Neutrophil (primary cell): ENCODE measurements at regions not wholly inside any gene's neighbourhood (a gene's known extent, or its start where the extent isn't known, plus 50 kb on each side); places are given as distances from the start of the nearest gene placed in this dataset.

Experiments
- H3K27ac ChIP-seq: fragments of 200-600 bp; sonication (generic); 2 replicates; pipeline ENCODE4 v1.5.1; 2016; ENCODE audit warnings: mild to moderate bottlenecking, moderate library complexity
- H3K27me3 ChIP-seq: fragments of 200-600 bp; sonication (generic); 2 replicates; pipeline ENCODE4 v1.6.0; 2016; ENCODE audit warnings: mild to moderate bottlenecking
- H3K36me3 ChIP-seq: fragments of 200-600 bp; sonication (generic); 2 replicates; pipeline ENCODE4 v1.5.1; 2017
- H3K4me1 ChIP-seq, 2 experiments: fragments of 200-600 bp in 1 of 2; sonication (generic) in 1 of 2; 1 replicate in 1 of 2; 2 replicates in 1 of 2; pipeline versions ENCODE4 v1.5.1 to v1.6.1; 2013 to 2016; ENCODE audit warnings: low read depth in 1 of 2, low read length in 1 of 2, mild to moderate bottlenecking in 1 of 2, moderate library complexity in 1 of 2; ENCODE audit not compliant: control insufficient read depth in 1 of 2, insufficient read depth in 1 of 2
- H3K4me3 ChIP-seq, 2 experiments: fragments of 200-600 bp in 1 of 2; sonication (generic) in 1 of 2; 1 replicate in 1 of 2; 2 replicates in 1 of 2; pipeline ENCODE4 v1.5.1; 2013 to 2016; ENCODE audit warnings: low read depth in 1 of 2, low read length in 1 of 2, mild to moderate bottlenecking in 1 of 2, moderate library complexity in 1 of 2
- H3K9me3 ChIP-seq: fragments of 200-600 bp; sonication (generic); 2 replicates; pipeline ENCODE4 v1.5.1; 2016
- CTCF ChIP-seq: fragments of 200-600 bp; sonication (generic); IDR thresholded peaks from 2 replicates; pipeline ENCODE4 v1.5.1; 2016; ENCODE audit warnings: antibody characterized with exemption

GRCh38 chr2:74740395-74740740 is 86.3 kb downstream of the SEMA4F start:
- Histone ChIP-seq H3K4me1 (no peaks in the 10 kb centered on the region), H3K36me3 (no peaks in the 10 kb centered on the region), H3K27me3 (no peaks in the 10 kb centered on the region), H3K27ac (no peak overlapping the region), H3K4me3 (no peak overlapping the region), H3K9me3 (no peaks in the 10 kb centered on the region)
- no peak for TF ChIP-seq CTCF

GRCh38 chr2:74740741-74741431 is 86.8 kb downstream of the SEMA4F start:
- Histone ChIP-seq H3K4me1 (no peaks in the 10 kb centered on the region), H3K36me3 (no peaks in the 10 kb centered on the region), H3K27ac (no peak overlapping the region), H3K4me3 (no peak overlapping the region), H3K27me3 (no peaks in the 10 kb centered on the region), H3K9me3 (no peaks in the 10 kb centered on the region)
- TF ChIP-seq CTCF, result no peak

GRCh38 chr2:74741629-74742028 is 87.6 kb downstream of the SEMA4F start:
- Histone ChIP-seq H3K27ac (no peak overlapping the region), H3K9me3 (no peaks in the 10 kb centered on the region), H3K36me3 (no peaks in the 10 kb centered on the region)

GRCh38 chr2:74742471-74742870 is 88.4 kb downstream of the SEMA4F start:
- Histone ChIP-seq H3K9me3 (no peaks in the 10 kb centered on the region), H3K27me3 (no peaks in the 10 kb centered on the region), H3K4me3 (no peak overlapping the region), H3K27ac (no peak overlapping the region), H3K4me1 (no peaks in the 10 kb centered on the region), H3K36me3 (no peaks in the 10 kb centered on the region)
- TF ChIP-seq CTCF, result no peak

More at GRCh38 chr2:74741629-74742028, 87.6 kb downstream of the SEMA4F start:
- no peak for TF ChIP-seq CTCF
- Histone ChIP-seq H3K27me3 (no peaks in the 10 kb centered on the region), H3K4me1 (no peaks in the 10 kb centered on the region), H3K4me3 (no peak overlapping the region)

GRCh38 chr2:74743039-74743438 is 89.0 kb downstream of the SEMA4F start:
- H3K27me3 ChIP-seq, result no peaks in the 10 kb centered on the region
- no peak for TF ChIP-seq CTCF
- no peaks in the 10 kb centered on the region for H3K4me1 ChIP-seq
- no peaks in the 10 kb centered on the region for H3K9me3 ChIP-seq
- H3K27ac ChIP-seq, result no peak overlapping the region
- no peak overlapping the region for H3K4me3 ChIP-seq
- no peaks in the 10 kb centered on the region for H3K36me3 ChIP-seq

- Histone ChIP-seq H3K4me1 (no peaks in the 10 kb centered on the region), H3K36me3 (no peaks in the 10 kb centered on the region), H3K27me3 (no peaks in the 10 kb centered on the region), H3K27ac (no peak overlapping the region), H3K4me3 (no peak overlapping the region), H3K9me3 (no peaks in the 10 kb centered on the region)
- no peak for TF ChIP-seq CTCF
Measured at GRCh38 chr2:74743778-74744177, 89.7 kb downstream of the SEMA4F start.
